Esophagus squamous epithelium (tissue), 5 donors: ENCODE measurements at regions not wholly inside any gene's neighbourhood (a gene's known extent, or its start where the extent isn't known, plus 50 kb on each side); places are given as distances from the start of the nearest gene placed in this dataset.

ENCODE experiments used
- DNase-seq: peaks from one replicate; lab custom pipeline; 2025; lab: John Stamatoyannopoulos, UW
- H3K27ac ChIP-seq, 4 donors: fragments of 200-600 bp; sonication (generic); one replicate each; pipeline ENCODE4 v1.5.1; 2016 to 2019; ENCODE audit warnings: mild to moderate bottlenecking in 1 of 4
- H3K27me3 ChIP-seq, 4 donors: fragments of 200-600 bp; sonication (generic); 1 replicate in 3 of 4; 2 replicates in 1 of 4; pipeline versions ENCODE4 v1.5.1 to v1.6.0; 2017 to 2021; ENCODE audit warnings: antibody characterized with exemption in 1 of 4
- H3K36me3 ChIP-seq, 3 donors: fragments of 200-600 bp; sonication (generic); one replicate each; pipeline ENCODE4 v1.5.1; 2016 to 2019
- H3K4me1 ChIP-seq, 3 donors: fragments of 200-600 bp; sonication (generic); one replicate each; pipeline ENCODE4 v1.5.1; 2017 to 2019
- H3K4me3 ChIP-seq, 4 donors: fragments of 200-600 bp; sonication (generic); 1 replicate in 3 of 4; 2 replicates in 1 of 4; pipeline ENCODE4 v1.5.1; 2016 to 2019; ENCODE audit warnings: mild to moderate bottlenecking in 2 of 4, moderate library complexity in 1 of 4
- H3K9me3 ChIP-seq, 3 donors: fragments of 200-600 bp; sonication (generic); one replicate each; pipeline ENCODE4 v1.5.1; 2016 to 2019
- CTCF ChIP-seq, 6 experiments: fragments of 450-650 bp in 4 of 6; fragments of 200-600 bp in 2 of 6; sonication (generic) in 2 of 6; IDR thresholded peaks; one replicate each; pipeline ENCODE4 v1.5.1; 2016 to 2019; ENCODE audit warnings: antibody characterized with exemption in 6 of 6, mild to moderate bottlenecking in 4 of 6, moderate library complexity in 4 of 6
- POLR2A ChIP-seq, 4 donors: fragments of 450-650 bp; IDR thresholded peaks; one replicate each; pipeline ENCODE4 v1.6.1; 2017; ENCODE audit warnings: antibody characterized with exemption in 4 of 4, mild to moderate bottlenecking in 4 of 4, moderate library complexity in 3 of 4
- WGBS, 2 donors: methylation state at CpG; one replicate each; pipeline ENCODE4 v1.1.5; 2018; 5-methylcytosine and 5-hydroxymethylcytosine counted together
- intact Hi-C: fragments of 100-400 bp; cut with DNase I; formaldehyde crosslinking; loops from one replicate; pipeline ENCODE4 v1.15.0; 2022
- donor health status: DM: yes; HTN: yes; CAD: no.

- H3K36me3 ChIP-seq, result no peaks in the 10 kb centered on the region
- H3K4me3 ChIP-seq, result no peak overlapping the region
- H3K27me3 ChIP-seq, result peaks cover 0 to 6% (median 0%) of the 10 kb centered on the region in 4 donors
- no peak for DNase-seq
- intact Hi-C loops, result no loop called here
- no peak for TF ChIP-seq CTCF (IDR thresholded peaks at IDR 0.05)
- TF ChIP-seq POLR2A (IDR thresholded peaks at IDR 0.05), result no peak
- H3K27ac ChIP-seq, result peak overlapping the region in 2 of 4 donors; percentile 17 to 21
- peaks cover 0 to 2% (median 0%) of the 10 kb centered on the region in 3 donors for H3K4me1 ChIP-seq
- 49 to 50% methylated on average over 6 of the region's 6 CpGs for WGBS, 2 donors
- H3K9me3 ChIP-seq, result no peaks in the 10 kb centered on the region
Observed at GRCh38 chr7:153518201-153518984, 533.8 kb upstream of the DPP6 start.

GRCh38 chr7:153521370-153521769, 530.8 kb upstream of the DPP6 start:
- TF ChIP-seq POLR2A (IDR thresholded peaks at IDR 0.05) (no peak), CTCF (IDR thresholded peaks at IDR 0.05) (no peak)
- H3K27ac ChIP-seq, result peak overlapping the region in 3 of 4 donors; percentile 25 to 47 (median 45)
- no peaks in the 10 kb centered on the region for H3K9me3 ChIP-seq
- H3K36me3 ChIP-seq, result no peaks in the 10 kb centered on the region
- no peak for DNase-seq
- 80 to 84% methylated on average over 5 of the region's 5 CpGs for WGBS, 2 donors
- no peak overlapping the region for H3K4me3 ChIP-seq
- H3K27me3 ChIP-seq, result peaks cover 0 to 6% (median 0%) of the 10 kb centered on the region in 4 donors
- H3K4me1 ChIP-seq, result peaks cover 0 to 9% (median 0%) of the 10 kb centered on the region in 3 donors
- intact Hi-C loops, result no loop called here

GRCh38 chr7:153522261-153522660, 529.9 kb upstream of the DPP6 start:
- DNase-seq, result no peak
- TF ChIP-seq CTCF (IDR thresholded peaks at IDR 0.05), result no peak
- no peak for TF ChIP-seq POLR2A (IDR thresholded peaks at IDR 0.05)
- intact Hi-C loops, result no loop called here

GRCh38 chr7:153523320-153524015, 528.7 kb upstream of the DPP6 start:
- no peaks in the 10 kb centered on the region for H3K36me3 ChIP-seq
- peak overlapping the region; percentile 6 to 82 (median 58) for H3K27ac ChIP-seq
- no peak for DNase-seq
- peaks cover 0 to 6% (median 0%) of the 10 kb centered on the region in 4 donors for H3K27me3 ChIP-seq
- no peaks in the 10 kb centered on the region for H3K9me3 ChIP-seq
- peaks cover 0 to 9% (median 0%) of the 10 kb centered on the region in 3 donors for H3K4me1 ChIP-seq
- no peak overlapping the region for H3K4me3 ChIP-seq
- intact Hi-C loops, result no loop called here
- WGBS, 2 donors, result 58 to 64% methylated on average over 15 to 16 of the region's 16 CpGs
- TF ChIP-seq POLR2A (IDR thresholded peaks at IDR 0.05), result no peak
- TF ChIP-seq CTCF (IDR thresholded peaks at IDR 0.05), result no peak

More at GRCh38 chr7:153522261-153522660, 529.9 kb upstream of the DPP6 start:
- 42 to 55% methylated on average over 4 to 5 of the region's 5 CpGs for WGBS, 2 donors
- peaks cover 0 to 9% (median 0%) of the 10 kb centered on the region in 3 donors for H3K4me1 ChIP-seq
- H3K9me3 ChIP-seq, result no peaks in the 10 kb centered on the region
- H3K4me3 ChIP-seq, result no peak overlapping the region
- H3K27ac ChIP-seq, result peak overlapping the region in 3 of 4 donors; percentile 45 to 82 (median 51)
- H3K36me3 ChIP-seq, result no peaks in the 10 kb centered on the region
- peaks cover 0 to 6% (median 0%) of the 10 kb centered on the region in 4 donors for H3K27me3 ChIP-seq
